ENCODE measurements at regions not wholly inside any gene's neighbourhood (a gene's known extent, or its start where the extent isn't known, plus 50 kb on each side); places are given as distances from the start of the nearest gene placed in this dataset.

- TF ChIP-seq CTCF (IDR thresholded peaks at IDR 0.05) = no peak
- TF ChIP-seq POLR2A (IDR thresholded peaks at IDR 0.05) = no peak
- TF ChIP-seq EP300 (IDR thresholded peaks at IDR 0.05; ENCODE audit: low read depth) = no peak
These were observed 1619.0 kb upstream of the WWC1 start for GRCh38 chr5:166672431-166672830.

Measured in transverse colon (tissue), 3 donors.